ENCODE measurements at regions not wholly inside any gene's neighbourhood (a gene's known extent, or its start where the extent isn't known, plus 50 kb on each side); places are given as distances from the start of the nearest gene placed in this dataset.

DNA sequence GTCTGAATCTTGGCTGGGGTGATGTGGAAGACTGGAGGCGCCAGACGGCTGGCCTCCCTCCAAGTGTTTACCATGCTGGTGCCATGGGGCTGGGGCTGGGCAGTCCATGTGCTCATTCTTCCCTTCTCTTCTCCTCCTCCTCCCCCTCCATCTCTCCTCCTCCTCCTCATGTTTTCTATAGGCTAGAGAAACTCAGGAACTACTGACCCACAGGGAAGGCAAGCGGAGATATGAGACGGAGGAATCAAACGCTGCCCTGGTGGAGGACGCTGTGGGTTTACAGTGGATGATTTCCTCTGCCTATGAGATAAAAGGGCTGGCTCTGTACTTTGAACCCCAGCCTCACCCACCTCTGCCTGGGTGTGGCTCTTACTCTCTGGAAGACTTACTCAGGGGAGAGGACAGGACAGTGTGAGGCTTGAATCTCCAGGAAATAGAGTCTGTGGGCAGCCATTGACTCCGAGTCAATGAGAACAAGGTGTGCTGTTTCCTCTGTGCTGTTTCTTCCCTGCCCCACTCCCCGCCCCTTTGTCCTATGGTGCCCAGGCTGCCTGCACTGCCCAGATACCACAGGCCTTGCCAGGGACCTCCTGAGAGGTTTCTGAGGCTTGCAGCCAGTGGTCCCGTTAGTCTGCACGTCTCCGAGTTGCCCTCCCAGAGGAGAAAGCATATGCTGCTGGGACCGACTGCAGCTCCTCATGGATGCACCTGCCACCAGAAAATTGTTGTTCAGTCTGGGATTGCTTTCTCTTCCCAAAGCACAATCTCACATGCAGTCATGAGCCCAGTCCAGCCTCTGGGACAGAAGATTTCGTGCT lies 132.6 kb upstream of the ARHGAP5 start:
- DNase-seq = no peak

DNA sequence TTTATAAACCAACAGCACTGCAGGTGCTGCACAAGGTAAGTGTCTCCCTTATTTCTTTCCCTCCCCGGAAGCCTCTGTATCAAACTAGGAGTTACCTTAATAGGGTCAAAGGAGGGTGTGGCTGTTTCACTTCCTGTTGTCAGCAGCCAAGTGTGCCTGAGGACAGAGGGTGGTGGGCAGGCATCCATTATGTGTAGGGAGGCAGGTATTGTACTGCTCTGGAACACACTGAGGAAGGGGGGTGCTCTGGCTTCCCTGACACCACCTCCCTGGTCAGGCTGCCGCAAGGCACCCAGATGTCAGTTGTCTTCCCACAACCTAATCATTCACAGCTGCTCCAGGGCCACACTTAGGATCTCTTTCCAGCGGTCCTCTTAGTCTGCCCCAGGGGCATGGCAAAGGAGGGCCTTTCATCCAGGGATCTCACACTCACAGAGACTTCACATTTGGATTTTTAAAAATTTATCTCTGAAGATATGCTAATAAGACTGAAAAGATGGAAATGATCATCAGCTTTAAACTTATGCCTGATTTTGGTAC lies 132.0 kb upstream of the ARHGAP5 start:
- DNase-seq = no peak

DNA sequence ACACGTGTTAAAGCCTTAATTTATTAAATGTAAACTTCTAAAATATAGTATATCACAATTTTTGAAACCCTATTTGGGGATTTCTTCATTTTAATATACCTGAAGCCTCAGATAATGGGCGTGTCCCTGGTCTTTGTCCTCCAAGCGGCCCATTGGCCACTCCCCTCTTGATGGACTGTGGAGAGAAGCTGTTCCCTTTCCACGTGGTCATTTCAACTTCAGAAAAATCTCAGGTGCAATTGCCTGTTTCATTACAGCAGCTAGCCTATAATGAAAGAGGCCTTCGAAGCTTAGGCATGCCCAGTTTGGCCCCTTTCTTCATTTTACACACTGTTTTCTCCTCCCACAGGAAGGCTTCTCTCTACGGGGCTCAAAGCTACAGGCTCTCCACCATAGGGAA lies 131.4 kb upstream of the ARHGAP5 start:
- no peak for DNase-seq

DNA sequence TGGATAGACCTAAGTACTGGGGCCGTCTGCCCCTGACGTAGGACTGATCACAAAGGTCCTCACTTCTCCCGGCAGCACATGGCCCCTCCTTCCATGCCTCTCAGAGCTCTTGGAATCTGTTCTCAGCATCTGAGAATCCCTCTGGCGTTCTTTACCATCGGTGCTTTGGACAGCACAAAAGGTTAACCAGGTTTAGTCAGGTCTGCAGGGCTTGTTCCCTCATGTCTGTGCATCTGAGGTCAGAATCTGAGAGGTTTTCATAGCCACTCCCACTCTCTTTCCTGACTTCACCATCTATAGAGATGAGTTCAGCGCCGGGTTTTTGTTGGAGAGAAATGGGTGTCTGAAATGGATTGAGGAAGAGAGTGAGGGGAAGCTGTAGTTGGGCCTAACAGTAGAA lies 130.0 kb upstream of the ARHGAP5 start:
- no peak for DNase-seq

DNA sequence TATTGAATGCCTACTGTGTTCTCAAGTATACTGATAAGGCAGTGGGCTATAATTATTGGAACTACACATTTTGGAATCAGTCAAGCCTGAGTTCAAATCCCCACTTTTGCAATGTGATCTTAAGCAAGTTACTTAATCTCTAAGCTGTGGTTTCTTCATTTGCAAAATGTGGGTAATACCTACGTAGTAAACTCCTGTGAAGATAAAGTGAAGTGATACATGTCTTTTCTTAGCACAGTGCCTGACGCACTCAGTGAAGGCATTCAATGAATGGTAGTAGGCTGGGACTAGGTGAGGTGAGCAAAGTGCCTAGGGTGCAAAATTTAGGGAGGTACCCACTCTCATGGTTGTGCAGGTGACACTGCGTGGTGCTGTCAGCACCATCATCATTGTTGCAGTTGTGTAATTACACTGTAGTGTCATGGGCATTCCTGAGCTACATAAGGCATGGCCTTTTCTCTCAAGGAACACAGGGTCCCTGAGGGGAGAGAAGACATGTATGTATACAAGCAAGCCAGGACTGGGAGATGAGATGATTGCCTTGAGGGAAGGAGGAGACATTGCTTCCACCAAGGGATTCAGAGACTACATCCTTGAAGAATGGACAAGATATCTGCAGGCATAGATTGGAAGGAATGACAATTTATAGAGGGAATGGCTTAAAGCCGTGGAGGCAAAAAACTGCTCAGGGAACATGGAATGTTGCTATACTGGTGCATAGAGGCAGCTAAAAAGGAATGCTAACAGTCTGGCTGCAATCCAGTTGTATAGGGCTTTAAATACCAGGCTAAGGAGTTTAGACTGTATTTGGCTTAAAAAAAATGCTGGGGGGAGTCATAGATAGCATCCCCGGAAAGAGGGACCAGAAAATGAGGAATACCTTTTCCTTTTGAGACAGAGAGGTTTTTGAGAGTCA lies 129.2 kb upstream of the ARHGAP5 start:
- no peak for DNase-seq

DNA sequence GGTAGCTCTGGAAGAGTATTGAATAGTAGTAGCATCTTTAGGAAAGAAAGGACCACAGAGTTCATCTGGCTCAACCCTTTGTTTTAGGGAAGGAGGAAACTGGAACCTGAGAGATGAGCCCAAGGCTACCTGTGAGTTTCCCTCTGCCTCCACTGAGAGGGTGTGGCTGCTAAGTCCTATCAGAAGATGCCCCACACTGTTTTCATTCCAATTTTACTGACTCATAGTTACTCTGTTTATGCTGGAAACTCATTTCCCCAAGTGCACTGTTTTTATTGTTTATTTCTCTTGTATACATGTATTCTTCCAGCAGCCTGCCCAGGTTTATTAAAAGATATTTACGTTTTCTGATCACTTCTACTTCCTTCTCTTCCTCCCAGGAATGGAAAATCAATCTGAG lies 127.4 kb upstream of the ARHGAP5 start:
- DNase-seq = no peak

DNA sequence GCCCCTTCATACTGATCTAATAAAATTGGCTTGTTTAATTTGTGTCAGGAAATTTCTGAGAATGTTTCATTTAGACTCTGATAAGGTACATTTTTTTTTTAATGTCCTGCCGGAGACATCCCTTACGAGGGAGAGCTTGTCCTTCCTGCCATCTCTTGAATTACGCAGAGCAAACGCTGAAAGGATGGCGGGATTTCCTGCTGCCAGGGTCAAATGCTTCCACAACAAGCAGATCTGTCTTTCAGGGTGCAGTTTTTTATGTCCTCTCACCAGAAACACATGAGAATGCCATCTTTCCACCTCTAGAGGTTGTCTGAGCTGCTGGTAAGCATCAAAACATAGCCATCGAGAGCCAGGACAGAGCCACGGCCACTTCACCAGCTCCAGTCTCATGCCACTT lies 126.8 kb upstream of the ARHGAP5 start:
- DNase-seq = no peak

DNA sequence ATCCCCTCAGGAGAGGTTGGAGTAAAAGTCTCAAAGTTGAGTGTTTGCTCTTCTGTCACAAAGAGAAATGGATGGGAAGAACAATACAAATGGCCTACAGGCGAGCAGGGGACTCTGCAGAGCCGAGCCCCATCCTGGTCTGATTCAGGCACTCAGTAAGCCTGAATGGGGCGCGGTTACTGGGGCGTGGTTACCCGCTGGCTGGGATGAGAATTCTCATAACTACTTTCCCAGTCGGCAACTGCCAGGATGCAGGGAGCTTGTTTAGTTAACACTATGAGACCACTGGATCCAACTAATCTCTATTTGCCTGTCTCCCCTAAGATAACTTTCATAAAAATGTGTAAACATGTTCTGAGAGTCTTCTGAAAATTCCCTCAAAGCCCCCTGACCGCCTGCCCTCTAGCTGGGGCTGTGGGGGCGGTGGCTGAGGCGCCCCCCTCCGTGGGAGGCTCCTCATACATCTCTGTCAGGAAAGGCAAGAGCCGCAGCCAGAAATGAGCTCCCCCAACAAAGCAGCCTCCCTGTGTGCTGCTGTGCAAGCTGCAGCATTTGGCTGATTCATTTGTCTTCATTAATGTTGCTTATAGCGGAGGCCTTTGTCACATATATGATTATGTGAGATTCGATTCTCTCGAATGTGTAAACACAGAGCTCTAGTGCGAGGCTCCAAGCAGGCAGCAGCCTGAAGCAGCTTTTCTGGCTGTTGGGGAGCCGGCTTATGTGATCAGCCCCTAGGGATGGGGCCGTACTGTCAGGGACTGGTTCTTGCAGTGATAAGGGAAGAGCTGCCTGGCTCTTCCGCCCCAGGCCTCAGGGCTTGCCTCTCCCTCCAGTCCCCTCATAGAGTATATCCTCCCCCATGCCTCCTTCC lies 126.1 kb upstream of the ARHGAP5 start:
- no peak for DNase-seq

DNA sequence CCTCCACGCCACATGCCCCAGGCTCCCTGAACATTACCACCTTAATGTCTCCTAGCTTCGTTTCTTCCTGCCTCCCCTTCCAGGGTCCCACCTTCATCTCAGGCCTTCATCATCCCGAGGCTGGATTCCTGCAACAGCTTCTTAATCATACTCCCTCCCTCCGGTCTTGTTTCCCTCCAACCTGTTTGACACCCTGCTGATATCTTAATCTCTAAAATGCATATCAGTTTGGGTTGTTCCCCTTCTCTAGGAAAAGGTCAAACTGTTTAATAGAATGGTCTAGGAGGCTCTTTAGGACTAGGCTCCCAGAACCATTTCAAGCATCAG lies 125.5 kb upstream of the ARHGAP5 start:
- DNase-seq = no peak

DNA sequence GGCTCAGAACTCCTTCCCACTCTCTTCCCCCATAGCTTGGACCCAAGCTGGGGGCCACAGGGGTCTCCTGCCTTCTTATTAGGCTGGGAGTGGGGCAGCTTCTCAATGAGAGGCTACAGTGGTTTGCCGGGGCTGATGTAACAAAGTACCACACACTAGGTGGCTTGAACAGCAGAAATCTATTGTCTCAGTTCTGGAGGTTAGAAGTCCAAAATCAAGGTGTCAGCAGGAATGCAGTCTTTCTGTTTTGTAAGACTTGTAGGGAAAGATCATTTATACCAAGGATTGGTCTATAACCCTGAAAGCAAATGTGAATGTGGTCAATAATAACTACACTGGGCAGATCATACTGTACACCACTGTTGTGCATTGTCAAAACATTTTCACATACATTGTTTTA lies 124.5 kb upstream of the ARHGAP5 start:
- DNase-seq = no peak

DNA sequence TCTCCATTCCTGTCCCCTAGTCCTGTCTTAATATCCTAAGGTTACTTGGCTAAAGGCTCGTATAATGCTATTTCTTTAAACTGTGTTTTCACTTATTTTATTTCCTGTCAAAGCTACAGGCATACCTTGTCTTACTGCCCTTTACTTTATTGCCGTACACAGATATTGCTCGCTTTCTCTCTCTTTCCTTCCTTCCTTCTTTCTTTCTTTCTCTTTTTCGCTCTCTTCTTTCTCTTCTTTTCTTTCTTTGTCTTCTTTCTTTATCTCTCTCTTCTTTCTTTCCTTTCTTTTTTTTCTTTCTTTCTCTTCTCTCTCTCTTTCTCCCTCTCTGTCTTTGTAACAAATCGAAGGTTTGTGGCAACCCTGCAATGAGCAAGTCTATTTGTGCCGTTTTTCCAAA lies 123.9 kb upstream of the ARHGAP5 start:
- DNase-seq = no peak

DNA sequence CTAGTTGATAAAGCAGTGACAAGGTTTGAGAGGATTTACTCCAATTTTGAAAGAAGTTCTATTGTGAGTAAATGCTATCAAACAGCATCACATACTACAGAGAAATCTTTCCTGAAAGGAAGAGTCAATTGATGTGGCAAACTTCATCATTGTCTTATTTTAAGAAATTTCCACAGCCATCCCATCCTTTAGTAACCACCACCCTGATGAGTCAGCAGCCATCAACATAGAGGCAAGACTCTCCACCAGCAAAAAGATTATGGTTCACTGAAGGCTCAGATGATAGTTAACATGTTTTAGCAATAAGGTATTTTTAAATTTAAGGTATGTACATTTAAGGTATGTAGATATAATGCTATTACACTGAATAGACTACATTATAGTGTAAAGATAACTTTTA lies 122.1 kb upstream of the ARHGAP5 start:
- no peak for DNase-seq

DNA sequence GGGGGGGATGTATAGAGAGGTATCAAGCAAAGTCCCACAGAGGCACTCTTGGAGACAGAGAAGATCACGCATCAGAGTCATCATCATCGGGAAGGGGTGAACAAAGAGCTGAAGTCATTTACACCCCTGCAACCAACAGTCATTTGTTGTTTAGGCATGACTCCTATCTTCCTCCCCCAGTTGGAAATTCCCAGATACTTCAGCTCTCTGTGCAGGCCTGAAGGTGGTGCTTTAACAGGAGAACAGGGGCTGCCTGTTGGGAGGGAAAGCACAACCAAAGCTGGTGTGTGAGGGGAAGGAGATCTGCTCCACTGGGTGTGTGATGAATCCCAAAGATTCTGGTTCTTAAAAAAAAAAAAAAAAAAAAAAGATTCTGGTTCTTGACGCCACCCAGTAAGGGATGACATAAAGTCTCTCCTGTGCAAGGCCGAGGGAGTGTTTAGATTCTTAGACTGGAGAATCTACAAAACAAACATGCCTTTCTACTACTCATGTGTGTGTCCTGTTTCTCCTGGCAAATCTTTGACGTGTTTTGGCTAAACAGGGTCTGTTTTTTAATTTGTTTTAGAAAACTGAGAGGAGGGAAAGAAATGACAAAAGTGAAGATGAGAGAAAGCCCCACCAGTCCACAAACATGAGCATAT lies 121.0 kb upstream of the ARHGAP5 start:
- DNase-seq = no peak

DNA sequence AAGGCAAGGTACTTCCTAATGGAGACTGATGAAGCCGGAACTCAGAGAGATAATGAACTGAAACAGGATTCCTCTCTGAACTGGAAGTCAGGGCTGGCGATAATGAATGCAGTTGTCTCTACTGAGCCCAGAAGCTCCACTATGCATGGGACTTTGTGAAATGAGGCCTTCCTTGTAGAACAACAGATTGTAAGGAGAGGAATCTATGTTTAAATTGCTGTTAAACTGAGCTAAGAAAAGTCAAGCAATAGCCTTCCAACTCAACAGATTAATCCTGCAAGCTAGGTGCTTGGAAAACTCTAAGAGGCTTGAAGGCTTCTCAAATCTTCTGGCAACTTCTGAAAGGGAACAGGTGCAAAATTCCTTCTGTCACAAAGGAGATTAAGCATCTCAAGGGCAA lies 119.5 kb upstream of the ARHGAP5 start:
- DNase-seq = no peak

DNA sequence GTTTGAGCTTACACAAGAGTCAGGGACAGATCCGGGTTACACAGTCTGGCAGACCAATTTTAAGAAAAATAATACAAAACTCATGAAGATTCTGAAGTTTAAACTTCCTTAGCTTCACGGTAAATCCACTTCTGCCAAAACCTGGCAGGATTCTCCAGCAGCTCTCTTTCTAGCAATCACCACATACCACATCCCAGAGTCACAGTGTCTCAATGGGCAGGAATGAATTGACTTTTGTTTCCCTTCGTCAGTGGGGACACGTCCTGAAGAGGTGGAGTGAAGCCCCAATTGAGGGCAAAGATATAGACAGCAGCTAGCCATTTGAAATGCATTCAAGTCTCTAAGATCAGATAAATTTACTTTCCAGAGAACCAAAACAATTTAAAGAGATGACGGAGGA lies 117.1 kb upstream of the ARHGAP5 start:
- no peak for DNase-seq

DNA sequence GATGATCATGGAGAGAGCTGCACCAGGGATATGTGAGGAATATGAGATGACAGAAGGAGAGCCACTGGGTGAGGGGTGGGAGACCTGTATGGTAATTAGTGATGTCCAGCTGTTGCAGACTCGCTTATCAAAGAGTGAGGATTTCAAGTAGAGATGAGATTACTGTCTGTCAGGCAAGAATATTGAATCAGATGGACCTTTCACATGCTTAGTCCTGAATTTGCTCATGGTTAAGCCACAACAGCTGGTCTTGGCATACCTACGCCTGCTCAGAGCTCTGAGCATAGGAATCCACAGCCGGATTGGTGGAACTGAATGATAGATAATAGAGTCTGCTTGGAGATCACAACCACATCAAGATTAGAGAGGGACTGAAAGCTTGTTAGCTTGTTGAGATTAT lies 115.2 kb upstream of the ARHGAP5 start:
- no peak for DNase-seq

DNA sequence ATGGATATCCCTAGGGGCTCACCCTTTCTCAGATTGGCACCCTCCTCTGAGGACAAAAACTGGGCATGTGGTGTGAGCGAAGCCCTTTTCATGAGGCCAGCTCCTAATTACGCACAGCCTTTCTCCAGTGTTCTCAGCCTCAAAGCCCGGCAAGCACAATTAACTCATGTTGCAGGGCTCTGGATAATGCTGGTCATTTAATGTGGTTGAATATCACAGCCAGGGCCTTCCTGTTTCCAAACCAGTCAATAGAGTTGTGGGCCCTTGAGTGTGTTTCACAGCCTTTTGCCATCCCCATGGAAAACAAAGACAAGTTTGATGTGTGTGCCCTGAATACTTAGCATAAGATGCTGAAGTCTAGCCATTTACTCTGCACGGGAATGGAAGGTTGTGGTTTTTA lies 114.2 kb upstream of the ARHGAP5 start:
- DNase-seq = no peak

DNA sequence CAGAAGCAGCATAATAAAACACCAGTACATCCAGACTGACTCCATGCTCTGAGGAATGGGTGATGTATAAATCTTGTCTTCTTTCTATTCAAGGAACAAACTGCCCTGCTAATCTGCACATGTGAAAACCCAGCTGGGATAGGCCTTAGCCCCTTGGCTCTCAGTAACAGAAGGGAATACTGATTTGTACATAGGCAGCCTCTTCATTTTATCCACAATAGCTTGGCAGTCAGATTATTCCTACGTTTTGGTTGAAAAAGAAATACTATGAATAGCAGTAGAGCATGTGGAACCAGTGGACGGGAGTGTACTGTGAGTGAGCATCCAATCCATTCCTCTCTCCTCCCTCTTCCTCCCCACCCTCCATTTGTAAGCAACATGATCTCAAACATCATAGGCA lies 113.5 kb upstream of the ARHGAP5 start:
- no peak for DNase-seq

DNA sequence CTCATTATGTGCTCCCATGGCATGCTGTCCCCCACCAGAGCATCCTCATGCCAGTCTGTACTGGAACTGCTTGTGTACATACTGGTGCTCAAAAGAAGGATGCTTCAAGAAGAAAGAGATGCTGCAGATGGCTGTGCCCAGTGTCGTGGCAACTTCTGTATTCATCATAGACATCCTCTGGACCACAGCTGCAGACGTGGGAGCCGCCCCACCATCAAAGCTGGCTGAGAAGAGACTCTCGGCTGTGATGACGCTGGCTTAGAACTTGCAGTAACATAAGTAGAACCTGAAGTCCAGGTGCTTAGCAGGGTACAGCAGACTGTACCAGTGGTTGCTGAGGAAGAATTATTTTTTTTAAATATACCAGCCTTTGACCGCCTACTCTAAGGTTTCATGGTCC lies 112.6 kb upstream of the ARHGAP5 start:
- DNase-seq = no peak

DNA sequence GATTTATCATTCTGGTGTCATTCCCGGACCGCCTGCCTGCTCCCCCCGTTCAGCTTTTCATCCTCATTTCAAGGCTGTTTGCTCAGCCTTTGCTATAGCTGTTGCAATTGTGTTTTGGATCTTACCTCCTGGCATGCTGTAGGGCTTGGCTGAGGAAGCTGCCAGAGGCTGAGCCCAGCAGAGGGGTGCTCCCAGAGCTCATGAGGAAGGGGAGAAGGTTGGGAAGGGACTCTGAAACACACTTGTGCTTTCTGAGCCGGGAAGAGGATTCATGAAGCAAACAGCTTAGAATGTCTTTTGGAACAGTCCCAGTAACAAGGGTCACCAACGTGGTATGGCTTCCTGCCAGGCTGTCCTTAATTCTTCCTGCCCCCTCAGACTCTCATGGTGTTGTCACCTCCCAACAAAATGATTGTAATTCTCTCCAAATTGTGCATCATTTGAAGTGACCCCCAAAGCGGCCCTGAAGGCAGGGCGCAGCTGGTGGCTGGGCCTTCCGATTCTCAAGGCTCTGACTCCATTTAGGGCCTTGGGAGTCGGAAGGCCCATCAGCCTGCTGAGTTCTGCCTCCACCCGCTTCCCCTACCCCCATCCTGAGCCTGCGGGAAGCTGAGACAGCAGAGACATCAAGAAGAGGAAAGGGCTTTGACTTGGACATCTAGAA lies 111.9 kb upstream of the ARHGAP5 start:
- no peak for DNase-seq

DNA sequence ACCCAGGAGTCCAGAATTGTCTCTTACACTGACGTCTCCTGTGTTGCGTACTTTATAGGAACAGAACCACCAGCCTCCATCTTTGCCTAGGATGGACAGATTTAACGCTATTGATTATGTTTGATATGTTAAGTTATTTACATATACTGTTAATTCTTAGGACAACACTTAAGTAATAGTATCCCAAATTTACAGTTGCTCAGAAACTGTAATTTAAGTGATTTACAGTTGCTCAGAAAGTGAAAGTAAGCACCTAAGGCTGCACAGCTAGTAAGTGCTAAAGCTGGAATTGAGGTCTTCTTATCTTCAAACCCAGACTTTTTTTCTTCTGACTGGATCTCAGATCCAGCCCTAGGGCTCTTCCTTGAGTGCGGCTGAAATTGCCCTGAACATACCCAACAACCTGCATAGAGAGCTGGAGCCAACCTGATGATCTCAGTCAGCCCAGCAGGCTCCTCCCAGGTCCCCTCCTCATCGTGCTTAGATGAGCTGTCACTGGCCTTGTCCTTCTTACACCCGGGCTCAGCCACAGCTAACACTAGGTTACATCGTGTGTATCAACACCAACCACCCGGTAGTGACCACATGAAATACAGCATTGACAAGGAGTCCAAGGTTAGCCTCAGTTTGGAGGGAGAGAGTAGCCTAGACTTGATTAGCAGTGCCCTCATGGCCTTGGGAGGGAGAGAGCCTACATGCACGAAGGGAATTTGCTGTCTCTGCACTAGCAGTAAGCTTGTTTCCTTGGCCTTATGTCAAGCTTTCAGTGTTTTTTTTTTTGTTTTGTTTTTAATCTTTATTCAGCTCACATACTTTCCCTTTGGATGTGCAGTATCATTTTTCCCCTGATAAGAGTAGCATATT lies 111.1 kb upstream of the ARHGAP5 start:
- no peak for DNase-seq

Measured in activated gamma-delta T cell treated with Interleukin-2 at 50 U/mL for 16 hours (primary cell).